Thoracic aorta (tissue), 2 donors: ENCODE measurements at regions not wholly inside any gene's neighbourhood (a gene's known extent, or its start where the extent isn't known, plus 50 kb on each side); places are given as distances from the start of the nearest gene placed in this dataset.

ENCODE experiments used
- ATAC-seq: fragments of 150-250 bp; one replicate; pipeline ENCODE4 v1.8.0; 2017; ENCODE audit warnings: low read depth; ENCODE audit not compliant: insufficient number of reproducible peaks, low FRiP score
- DNase-seq: peaks from one replicate; pipeline ENCODE4 v3.0.0-alpha.2; 2020; ENCODE audit warnings: low spot score
- H3K27ac ChIP-seq, 2 donors: fragments of 200-600 bp; sonication (generic); 1 replicate in 1 of 2; 2 replicates in 1 of 2; pipeline ENCODE4 v1.5.1; 2016; ENCODE audit warnings: mild to moderate bottlenecking in 2 of 2, moderate library complexity in 2 of 2
- H3K27me3 ChIP-seq: fragments of 200-600 bp; sonication (generic); replicated peaks from 2 replicates; pipeline ENCODE4 v1.6.0; 2016; ENCODE audit warnings: mild to moderate bottlenecking; ENCODE audit not compliant: insufficient read depth
- H3K36me3 ChIP-seq: fragments of 200-600 bp; sonication (generic); one replicate; pipeline ENCODE4 v1.5.1; 2016
- H3K4me1 ChIP-seq, 2 donors: fragments of 200-600 bp; sonication (generic); 1 replicate in 1 of 2; 2 replicates in 1 of 2; pipeline versions ENCODE4 v1.5.1 to v1.6.0; 2016; ENCODE audit warnings: low read depth in 2 of 2, mild to moderate bottlenecking in 1 of 2; ENCODE audit not compliant: control insufficient read depth in 1 of 2
- H3K4me3 ChIP-seq: fragments of 200-600 bp; sonication (generic); 2 replicates; pipeline ENCODE4 v1.5.1; 2016; ENCODE audit warnings: mild to moderate bottlenecking
- H3K9me3 ChIP-seq: fragments of 200-600 bp; sonication (generic); 2 replicates; pipeline ENCODE4 v1.5.1; 2016
- CTCF ChIP-seq: fragments of 200-600 bp; sonication (generic); IDR thresholded peaks from one replicate; pipeline ENCODE4 v1.5.1; 2019; ENCODE audit warnings: antibody characterized with exemption

GRCh38 chr13:104408733-104409132 is 1342.5 kb upstream of the SLC10A2 start:
- Histone ChIP-seq H3K9me3 (no peaks in the 10 kb centered on the region), H3K27ac (no peak overlapping the region), H3K36me3 (no peaks in the 10 kb centered on the region), H3K4me3 (no peak overlapping the region), H3K4me1 (no peaks in the 10 kb centered on the region), H3K27me3 (no peaks in the 10 kb centered on the region)
- TF ChIP-seq CTCF, result no peak
- ATAC-seq (no peak), DNase-seq (no peak)

- Histone ChIP-seq H3K4me1 (no peaks in the 10 kb centered on the region), H3K4me3 (no peak overlapping the region), H3K27ac (no peak overlapping the region), H3K27me3 (no peaks in the 10 kb centered on the region), H3K9me3 (no peaks in the 10 kb centered on the region), H3K36me3 (no peaks in the 10 kb centered on the region)
- no peak for ATAC-seq
- no peak for DNase-seq
- no peak for TF ChIP-seq CTCF
Measured at GRCh38 chr13:104404325-104404724, 1338.1 kb upstream of the SLC10A2 start.

GRCh38 chr13:104389691-104390090 is 1323.5 kb upstream of the SLC10A2 start:
- no peak for ATAC-seq
- Histone ChIP-seq H3K4me3 (no peak overlapping the region), H3K27me3 (no peaks in the 10 kb centered on the region), H3K27ac (no peak overlapping the region), H3K9me3 (no peaks in the 10 kb centered on the region), H3K4me1 (no peaks in the 10 kb centered on the region), H3K36me3 (no peaks in the 10 kb centered on the region)
- no peak for TF ChIP-seq CTCF
- DNase-seq, result no peak

GRCh38 chr13:104387510-104387909 is 1321.3 kb upstream of the SLC10A2 start:
- Histone ChIP-seq H3K27ac (no peak overlapping the region), H3K9me3 (no peaks in the 10 kb centered on the region), H3K27me3 (no peaks in the 10 kb centered on the region), H3K36me3 (no peaks in the 10 kb centered on the region), H3K4me3 (no peak overlapping the region), H3K4me1 (no peaks in the 10 kb centered on the region)
- ATAC-seq (no peak), DNase-seq (no peak)
- no peak for TF ChIP-seq CTCF

GRCh38 chr13:104385404-104385803 is 1319.2 kb upstream of the SLC10A2 start:
- TF ChIP-seq CTCF, result no peak

More at GRCh38 chr13:104385404-104385803, 1319.2 kb upstream of the SLC10A2 start:
- Histone ChIP-seq H3K4me3 (no peak overlapping the region), H3K4me1 (no peaks in the 10 kb centered on the region), H3K36me3 (no peaks in the 10 kb centered on the region), H3K27ac (no peak overlapping the region), H3K9me3 (no peaks in the 10 kb centered on the region), H3K27me3 (no peaks in the 10 kb centered on the region)
- DNase-seq (no peak), ATAC-seq (no peak)
